HEK293 (cell line): ENCODE measurements at regions not wholly inside any gene's neighbourhood (a gene's known extent, or its start where the extent isn't known, plus 50 kb on each side); places are given as distances from the start of the nearest gene placed in this dataset.

Source experiments
- CTCF ChIA-PET: fragments of 350-600 bp; formaldehyde crosslinking; extraction: SDS; loops from one replicate; lab custom pipeline; 2021; ENCODE audit warnings: antibody characterized with exemption; lab: Yijun Ruan, JAX
- POLR2A ChIA-PET: fragments of 300-600 bp; formaldehyde crosslinking; extraction: SDS; loops from one replicate; lab custom pipeline; 2020; ENCODE audit warnings: antibody characterized with exemption, inconsistent platforms; lab: Yijun Ruan, JAX
- H3K27ac ChIP-seq: fragments of 200-500 bp; sonication (Bioruptor generic); 2 replicates; pipeline ENCODE4 v1.5.1; 2014; ENCODE audit warnings: low read depth, low read length, control low read depth, inconsistent platforms; ENCODE audit errors: extremely low read depth
- H3K36me3 ChIP-seq, 2 experiments: fragments of 200-500 bp in 1 of 2; sonication (Bioruptor generic) in 1 of 2; 1 replicate in 1 of 2; 2 replicates in 1 of 2; pipeline ENCODE4 v1.5.1; 2014 to 2017; ENCODE audit warnings: inconsistent platforms in 2 of 2, low read length in 2 of 2; ENCODE audit not compliant: control insufficient read depth in 2 of 2, insufficient read depth in 1 of 2
- H3K4me1 ChIP-seq: fragments of 200-500 bp; sonication (Bioruptor generic); 2 replicates; pipeline ENCODE4 v1.5.1; 2014; ENCODE audit warnings: mild to moderate bottlenecking, low read length, inconsistent platforms; ENCODE audit not compliant: control insufficient read depth, insufficient read depth
- H3K4me3 ChIP-seq: 2 replicates; pipeline ENCODE4 v1.5.1; 2011; ENCODE audit warnings: low read depth, mild to moderate bottlenecking, control low read depth, low read length, moderate library complexity
- H3K9me3 ChIP-seq: fragments of 200-500 bp; sonication (Bioruptor generic); 2 replicates; pipeline ENCODE4 v1.5.1; 2014; ENCODE audit warnings: low read depth, low read length, inconsistent platforms; ENCODE audit not compliant: control insufficient read depth, insufficient read depth
- KLF10 ChIP-seq: fragments of 450-650 bp; IDR thresholded peaks from 2 replicates; pipeline ENCODE4 v1.5.1; 2018; ENCODE audit warnings: missing biosample characterization, mild to moderate bottlenecking, missing genetic modification characterization
- KLF16 ChIP-seq: fragments of 450-650 bp; formaldehyde crosslinking; IDR thresholded peaks from 2 replicates; pipeline ENCODE4 v1.5.1; 2017; ENCODE audit warnings: missing biosample characterization, missing genetic modification characterization
- KLF9 ChIP-seq: fragments of 450-650 bp; formaldehyde crosslinking; IDR thresholded peaks from 2 replicates; pipeline ENCODE4 v1.5.1; 2016; ENCODE audit warnings: missing biosample characterization, missing genetic modification characterization, low read depth
- SALL2 ChIP-seq: fragments of 450-650 bp; formaldehyde crosslinking; IDR thresholded peaks from 2 replicates; pipeline ENCODE4 v1.5.0; 2017; ENCODE audit warnings: missing biosample characterization, mild to moderate bottlenecking, missing genetic modification characterization, borderline replicate concordance
- SCRT2 ChIP-seq: fragments of 450-650 bp; formaldehyde crosslinking; IDR thresholded peaks from 2 replicates; pipeline ENCODE4 v1.5.1; 2016; ENCODE audit warnings: missing biosample characterization, missing genetic modification characterization
- SP7 ChIP-seq: fragments of 450-650 bp; formaldehyde crosslinking; IDR thresholded peaks from 2 replicates; pipeline ENCODE4 v1.5.1; 2016; ENCODE audit warnings: missing biosample characterization, missing genetic modification characterization
- YY2 ChIP-seq: fragments of 450-650 bp; formaldehyde crosslinking; IDR thresholded peaks from 2 replicates; pipeline ENCODE4 v1.5.1; 2016; ENCODE audit warnings: missing biosample characterization, missing genetic modification characterization
- ZBTB20 ChIP-seq: fragments of 450-650 bp; formaldehyde crosslinking; IDR thresholded peaks from 2 replicates; pipeline ENCODE4 v1.5.1; 2016; ENCODE audit warnings: missing biosample characterization, missing genetic modification characterization
- ZBTB49 ChIP-seq: fragments of 450-650 bp; formaldehyde crosslinking; IDR thresholded peaks from 2 replicates; pipeline ENCODE4 v1.5.1; 2016; ENCODE audit warnings: missing biosample characterization, missing genetic modification characterization, low read depth
- ZFP3 ChIP-seq: fragments of 450-650 bp; formaldehyde crosslinking; IDR thresholded peaks from 2 replicates; pipeline ENCODE4 v1.5.1; 2016; ENCODE audit warnings: low read depth, missing biosample characterization, missing genetic modification characterization
- ZNF169 ChIP-seq: fragments of 450-650 bp; formaldehyde crosslinking; IDR thresholded peaks from 2 replicates; pipeline ENCODE4 v1.5.1; 2016; ENCODE audit warnings: missing biosample characterization, missing genetic modification characterization
- ZNF18 ChIP-seq: fragments of 450-650 bp; formaldehyde crosslinking; IDR thresholded peaks from 2 replicates; pipeline ENCODE4 v1.5.1; 2016; ENCODE audit warnings: missing biosample characterization, missing genetic modification characterization
- ZNF184 ChIP-seq: fragments of 450-650 bp; IDR thresholded peaks from 2 replicates; pipeline ENCODE4 v1.5.1; 2018; ENCODE audit warnings: missing biosample characterization, mild to moderate bottlenecking, missing genetic modification characterization
- ZNF202 ChIP-seq: fragments of 450-650 bp; formaldehyde crosslinking; IDR thresholded peaks from 2 replicates; pipeline ENCODE4 v1.5.1; 2016; ENCODE audit warnings: missing biosample characterization, missing genetic modification characterization, borderline replicate concordance
- ZNF426 ChIP-seq: fragments of 450-650 bp; formaldehyde crosslinking; IDR thresholded peaks from 2 replicates; pipeline ENCODE4 v1.5.1; 2017; ENCODE audit warnings: missing biosample characterization, missing genetic modification characterization, mild to moderate bottlenecking, inconsistent platforms, moderate library complexity
- ZNF513 ChIP-seq: fragments of 450-650 bp; IDR thresholded peaks from 2 replicates; pipeline ENCODE4 v1.5.1; 2018; ENCODE audit warnings: missing biosample characterization, missing genetic modification characterization
- ZNF558 ChIP-seq: fragments of 450-650 bp; formaldehyde crosslinking; IDR thresholded peaks from 2 replicates; pipeline ENCODE4 v1.5.1; 2016; ENCODE audit warnings: missing biosample characterization, missing genetic modification characterization
- ZNF560 ChIP-seq: fragments of 450-650 bp; formaldehyde crosslinking; IDR thresholded peaks from 2 replicates; pipeline ENCODE4 v1.5.1; 2017; ENCODE audit warnings: missing biosample characterization, missing genetic modification characterization, borderline replicate concordance
- ZNF561 ChIP-seq: fragments of 450-650 bp; IDR thresholded peaks from 2 replicates; pipeline ENCODE4 v1.5.1; 2018; ENCODE audit warnings: missing biosample characterization, missing genetic modification characterization, borderline replicate concordance
- ZNF585B ChIP-seq: fragments of 450-650 bp; formaldehyde crosslinking; IDR thresholded peaks from 2 replicates; pipeline ENCODE4 v1.5.1; 2016; ENCODE audit warnings: missing biosample characterization, missing genetic modification characterization
- ZNF747 ChIP-seq: fragments of 450-650 bp; formaldehyde crosslinking; IDR thresholded peaks from 2 replicates; pipeline ENCODE4 v1.5.1; 2016; ENCODE audit warnings: missing biosample characterization, missing genetic modification characterization
- TF ChIP-seq, protein P1 (sequence below): fragments of 450-650 bp; formaldehyde crosslinking; IDR thresholded peaks from 2 replicates; pipeline ENCODE4 v1.5.1; 2016; ENCODE audit warnings: missing biosample characterization, missing genetic modification characterization
- TF ChIP-seq, protein P2 (sequence below): fragments of 450-650 bp; formaldehyde crosslinking; IDR thresholded peaks from 2 replicates; pipeline ENCODE4 v1.5.1; 2016; ENCODE audit warnings: missing biosample characterization, missing genetic modification characterization, low read depth
- TF ChIP-seq, protein P3 (sequence below): fragments of 450-650 bp; formaldehyde crosslinking; IDR thresholded peaks from 2 replicates; pipeline ENCODE4 v1.5.1; 2016; ENCODE audit warnings: missing biosample characterization, missing genetic modification characterization
- TF ChIP-seq, protein P4 (sequence below): fragments of 450-650 bp; formaldehyde crosslinking; IDR thresholded peaks from 2 replicates; pipeline ENCODE4 v1.5.1; 2016; ENCODE audit warnings: missing biosample characterization, missing genetic modification characterization

DNA sequence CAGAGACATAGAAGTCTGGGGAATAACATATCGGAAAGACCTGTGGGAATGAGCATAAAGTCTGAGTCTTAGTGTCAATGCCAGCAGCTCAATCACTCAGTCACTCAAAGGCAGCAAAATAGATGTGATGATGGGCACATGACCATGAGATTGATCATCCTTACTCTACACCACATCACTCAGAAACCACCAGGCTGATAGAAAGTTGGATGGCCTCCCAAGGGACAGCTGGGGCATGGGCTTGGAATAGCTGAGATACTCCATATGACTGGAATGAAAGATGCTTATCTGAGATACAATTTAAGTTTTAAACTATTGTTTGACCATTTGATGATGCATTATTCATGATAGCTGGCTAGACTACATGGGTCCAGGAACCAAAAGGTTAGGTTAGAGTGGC is 80.9 kb upstream of the F13A1 start:
- Histone ChIP-seq H3K4me1 (no peaks in the 10 kb centered on the region), H3K27ac (no peak overlapping the region)
- TF ChIP-seq, protein P1, sequence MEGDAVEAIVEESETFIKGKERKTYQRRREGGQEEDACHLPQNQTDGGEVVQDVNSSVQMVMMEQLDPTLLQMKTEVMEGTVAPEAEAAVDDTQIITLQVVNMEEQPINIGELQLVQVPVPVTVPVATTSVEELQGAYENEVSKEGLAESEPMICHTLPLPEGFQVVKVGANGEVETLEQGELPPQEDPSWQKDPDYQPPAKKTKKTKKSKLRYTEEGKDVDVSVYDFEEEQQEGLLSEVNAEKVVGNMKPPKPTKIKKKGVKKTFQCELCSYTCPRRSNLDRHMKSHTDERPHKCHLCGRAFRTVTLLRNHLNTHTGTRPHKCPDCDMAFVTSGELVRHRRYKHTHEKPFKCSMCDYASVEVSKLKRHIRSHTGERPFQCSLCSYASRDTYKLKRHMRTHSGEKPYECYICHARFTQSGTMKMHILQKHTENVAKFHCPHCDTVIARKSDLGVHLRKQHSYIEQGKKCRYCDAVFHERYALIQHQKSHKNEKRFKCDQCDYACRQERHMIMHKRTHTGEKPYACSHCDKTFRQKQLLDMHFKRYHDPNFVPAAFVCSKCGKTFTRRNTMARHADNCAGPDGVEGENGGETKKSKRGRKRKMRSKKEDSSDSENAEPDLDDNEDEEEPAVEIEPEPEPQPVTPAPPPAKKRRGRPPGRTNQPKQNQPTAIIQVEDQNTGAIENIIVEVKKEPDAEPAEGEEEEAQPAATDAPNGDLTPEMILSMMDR: no peak
- TF ChIP-seq ZBTB20 (tag by site-specific recombination): no peak
- no peak for TF ChIP-seq ZFP3 (tag by site-specific recombination)
- no peak for TF ChIP-seq SALL2 (tag by site-specific recombination)
- TF ChIP-seq ZNF184 (tag by site-specific recombination): no peak
- TF ChIP-seq KLF10 (tag by site-specific recombination): no peak
- no peak for TF ChIP-seq ZBTB49 (tag by site-specific recombination)
- TF ChIP-seq KLF16 (tag by site-specific recombination): no peak
- TF ChIP-seq ZNF560: no peak
- TF ChIP-seq, protein P2, sequence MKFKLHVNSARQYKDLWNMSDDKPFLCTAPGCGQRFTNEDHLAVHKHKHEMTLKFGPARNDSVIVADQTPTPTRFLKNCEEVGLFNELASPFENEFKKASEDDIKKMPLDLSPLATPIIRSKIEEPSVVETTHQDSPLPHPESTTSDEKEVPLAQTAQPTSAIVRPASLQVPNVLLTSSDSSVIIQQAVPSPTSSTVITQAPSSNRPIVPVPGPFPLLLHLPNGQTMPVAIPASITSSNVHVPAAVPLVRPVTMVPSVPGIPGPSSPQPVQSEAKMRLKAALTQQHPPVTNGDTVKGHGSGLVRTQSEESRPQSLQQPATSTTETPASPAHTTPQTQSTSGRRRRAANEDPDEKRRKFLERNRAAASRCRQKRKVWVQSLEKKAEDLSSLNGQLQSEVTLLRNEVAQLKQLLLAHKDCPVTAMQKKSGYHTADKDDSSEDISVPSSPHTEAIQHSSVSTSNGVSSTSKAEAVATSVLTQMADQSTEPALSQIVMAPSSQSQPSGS (tag by site-specific recombination): no peak
- no peak for TF ChIP-seq ZNF169 (tag by site-specific recombination)
- TF ChIP-seq ZNF747 (tag by site-specific recombination): no peak
- TF ChIP-seq ZNF558 (tag by site-specific recombination): no peak
- no peak for TF ChIP-seq ZNF426 (tag by site-specific recombination)
- TF ChIP-seq, all 188 proteins: peak for 0
- ChIA-PET CTCF (interaction anchor here (0.8 to 1.5 kb wide), 2 partner anchors 88 to 93 kb away, joined by 5 read pairs; no protein-coding TSS in a partner anchor), POLR2A (no interaction called here)
- no peaks in the 10 kb centered on the region for H3K36me3 ChIP-seq
- no peaks in the 10 kb centered on the region for H3K9me3 ChIP-seq
- H3K4me3 ChIP-seq: no peak overlapping the region

- H3K4me1 ChIP-seq: no peaks in the 10 kb centered on the region
- H3K9me3 ChIP-seq: no peaks in the 10 kb centered on the region
- H3K27ac ChIP-seq: no peak overlapping the region
- CTCF ChIA-PET: interaction anchor here (0.7 kb wide), 1 partner anchor 9 kb away, joined by 3 read pairs; no protein-coding TSS in a partner anchor
- H3K4me3 ChIP-seq: no peak overlapping the region
- POLR2A ChIA-PET: no interaction called here
- H3K36me3 ChIP-seq: no peaks in the 10 kb centered on the region
- TF ChIP-seq ZNF513 (no peak), ZNF585B (tag by site-specific recombination) (no peak), ZNF202 (tag by site-specific recombination) (no peak), YY2 (no peak), ZNF561 (no peak), ZNF18 (no peak), SCRT2 (tag by site-specific recombination) (no peak), SP7 (tag by site-specific recombination) (no peak), KLF9 (no peak), ZFP3 (tag by site-specific recombination) (no peak)
- TF ChIP-seq, protein P3, sequence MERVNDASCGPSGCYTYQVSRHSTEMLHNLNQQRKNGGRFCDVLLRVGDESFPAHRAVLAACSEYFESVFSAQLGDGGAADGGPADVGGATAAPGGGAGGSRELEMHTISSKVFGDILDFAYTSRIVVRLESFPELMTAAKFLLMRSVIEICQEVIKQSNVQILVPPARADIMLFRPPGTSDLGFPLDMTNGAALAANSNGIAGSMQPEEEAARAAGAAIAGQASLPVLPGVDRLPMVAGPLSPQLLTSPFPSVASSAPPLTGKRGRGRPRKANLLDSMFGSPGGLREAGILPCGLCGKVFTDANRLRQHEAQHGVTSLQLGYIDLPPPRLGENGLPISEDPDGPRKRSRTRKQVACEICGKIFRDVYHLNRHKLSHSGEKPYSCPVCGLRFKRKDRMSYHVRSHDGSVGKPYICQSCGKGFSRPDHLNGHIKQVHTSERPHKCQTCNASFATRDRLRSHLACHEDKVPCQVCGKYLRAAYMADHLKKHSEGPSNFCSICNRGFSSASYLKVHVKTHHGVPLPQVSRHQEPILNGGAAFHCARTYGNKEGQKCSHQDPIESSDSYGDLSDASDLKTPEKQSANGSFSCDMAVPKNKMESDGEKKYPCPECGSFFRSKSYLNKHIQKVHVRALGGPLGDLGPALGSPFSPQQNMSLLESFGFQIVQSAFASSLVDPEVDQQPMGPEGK (tag by site-specific recombination): no peak
- TF ChIP-seq, protein P4, sequence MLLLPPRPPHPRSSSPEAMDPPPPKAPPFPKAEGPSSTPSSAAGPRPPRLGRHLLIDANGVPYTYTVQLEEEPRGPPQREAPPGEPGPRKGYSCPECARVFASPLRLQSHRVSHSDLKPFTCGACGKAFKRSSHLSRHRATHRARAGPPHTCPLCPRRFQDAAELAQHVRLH (tag by site-specific recombination): no peak
Observed at GRCh38 chr6:6402006-6402405, 81.5 kb upstream of the F13A1 start.
